ENCODE measurements at regions not wholly inside any gene's neighbourhood (a gene's known extent, or its start where the extent isn't known, plus 50 kb on each side); places are given as distances from the start of the nearest gene placed in this dataset.

GRCh38 chr3:148190441-148190990 lies 507.2 kb upstream of the AGTR1 start:
- TF ChIP-seq CTCF (IDR thresholded peaks at IDR 0.05) (no peak), EP300 (IDR thresholded peaks at IDR 0.05) (no peak)
